SK-N-SH (cell line): ENCODE measurements at regions not wholly inside any gene's neighbourhood (a gene's known extent, or its start where the extent isn't known, plus 50 kb on each side); places are given as distances from the start of the nearest gene placed in this dataset.

ENCODE experiments used
- CHD2 ChIP-seq: fragments of 150-350 bp; IDR thresholded peaks from 2 replicates; pipeline ENCODE4 v1.6.1; 2018; ENCODE audit warnings: low read length; ENCODE audit not compliant: partially characterized antibody
- CTCF ChIP-seq: fragments of 200-600 bp; sonication (generic); IDR thresholded peaks from 2 replicates; pipeline ENCODE4 v1.6.1; 2017; ENCODE audit warnings: antibody characterized with exemption, mild to moderate bottlenecking, moderate library complexity
- EP300 ChIP-seq, 2 experiments: IDR thresholded peaks; 2 replicates each; pipeline versions ENCODE4 v1.4.0 to v1.6.1; 2012; ENCODE audit warnings: borderline replicate concordance in 1 of 2, low read depth in 1 of 2, low read length in 1 of 2
- EZH2phosphoT487 ChIP-seq: fragments of 200-600 bp; sonication (generic); IDR thresholded peaks from 2 replicates; pipeline ENCODE4 v1.6.1; 2017; ENCODE audit warnings: low read depth, mixed run types, mild to moderate bottlenecking, antibody characterized with exemption, moderate library complexity, borderline replicate concordance
- MAX ChIP-seq: IDR thresholded peaks from 2 replicates; pipeline ENCODE4 v1.4.0; 2012; ENCODE audit warnings: low read depth
- MEF2A ChIP-seq: IDR thresholded peaks from 2 replicates; pipeline ENCODE4 v1.4.0; 2012; ENCODE audit warnings: low read depth, borderline replicate concordance
- MXI1 ChIP-seq: IDR thresholded peaks from 2 replicates; pipeline ENCODE4 v1.6.1; 2012; ENCODE audit warnings: mild to moderate bottlenecking, low read depth, low read length, improper control_type of control experiment
- PBX3 ChIP-seq: IDR thresholded peaks from 2 replicates; pipeline ENCODE4; 2012
- POLR2AphosphoS5 ChIP-seq: IDR thresholded peaks from 2 replicates; pipeline ENCODE4 v1.6.1; 2012; ENCODE audit warnings: low read depth, low read length
- REST ChIP-seq: IDR thresholded peaks from 2 replicates; pipeline ENCODE4 v1.6.1; 2012; ENCODE audit warnings: mild to moderate bottlenecking, low read depth, low read length, moderate library complexity
- USF2 ChIP-seq: fragments of 150-350 bp; IDR thresholded peaks from 2 replicates; pipeline ENCODE4 v1.6.1; 2017; ENCODE audit warnings: antibody characterized with exemption, low read length, low read depth, borderline replicate concordance

- no peak for TF ChIP-seq REST
- TF ChIP-seq MXI1: no peak
- peak; percentile 13; the same call in 1 of the 2 replicates for TF ChIP-seq CTCF
- no peak for TF ChIP-seq EZH2phosphoT487
- TF ChIP-seq MEF2A: no peak
- no peak for TF ChIP-seq POLR2AphosphoS5
- TF ChIP-seq CHD2: no peak
- no peak for TF ChIP-seq PBX3
- no peak for TF ChIP-seq MAX
- TF ChIP-seq USF2: no peak
- TF ChIP-seq EP300 (IDR thresholded peaks at IDR 0.05; ENCODE audit: borderline replicate concordance in 1 of 2, low read depth in 1 of 2, low read length in 1 of 2): no peak
Measured at GRCh38 chr3:153785901-153786300, 335.3 kb upstream of the ARHGEF26 start.
